Fibroblast of skin of scalp (primary cell): ENCODE measurements at regions not wholly inside any gene's neighbourhood (a gene's known extent, or its start where the extent isn't known, plus 50 kb on each side); places are given as distances from the start of the nearest gene placed in this dataset.
"Not testable (repeated sequence)": the region's sequence is repeated elsewhere in the genome, so short reads cannot be mapped to it uniquely, and the experiment has no call there.

ENCODE experiments used
- DNase-seq: peaks from one replicate; pipeline ENCODE4 v3.0.0-alpha.2; 2013

DNA sequence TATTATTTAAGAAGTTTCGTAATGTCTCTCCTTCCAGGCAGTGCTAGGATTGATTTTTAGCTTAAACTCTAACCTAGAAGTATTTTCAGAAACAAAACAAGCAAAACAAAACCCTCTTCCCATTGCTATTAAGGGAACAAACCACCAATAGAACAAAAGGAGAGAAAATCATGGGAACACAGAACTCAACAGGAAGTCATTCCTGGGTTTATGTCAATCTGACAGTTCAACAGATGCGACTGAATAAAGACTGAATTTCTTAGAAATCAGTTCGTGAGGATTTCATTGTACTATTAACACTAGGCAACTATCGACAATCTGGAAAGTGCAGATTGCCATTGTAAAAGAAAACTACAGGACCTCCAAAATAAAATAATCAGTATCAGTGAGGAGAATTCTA, 229.1 kb upstream of the SMIM31 start:
- no peak for DNase-seq

DNA sequence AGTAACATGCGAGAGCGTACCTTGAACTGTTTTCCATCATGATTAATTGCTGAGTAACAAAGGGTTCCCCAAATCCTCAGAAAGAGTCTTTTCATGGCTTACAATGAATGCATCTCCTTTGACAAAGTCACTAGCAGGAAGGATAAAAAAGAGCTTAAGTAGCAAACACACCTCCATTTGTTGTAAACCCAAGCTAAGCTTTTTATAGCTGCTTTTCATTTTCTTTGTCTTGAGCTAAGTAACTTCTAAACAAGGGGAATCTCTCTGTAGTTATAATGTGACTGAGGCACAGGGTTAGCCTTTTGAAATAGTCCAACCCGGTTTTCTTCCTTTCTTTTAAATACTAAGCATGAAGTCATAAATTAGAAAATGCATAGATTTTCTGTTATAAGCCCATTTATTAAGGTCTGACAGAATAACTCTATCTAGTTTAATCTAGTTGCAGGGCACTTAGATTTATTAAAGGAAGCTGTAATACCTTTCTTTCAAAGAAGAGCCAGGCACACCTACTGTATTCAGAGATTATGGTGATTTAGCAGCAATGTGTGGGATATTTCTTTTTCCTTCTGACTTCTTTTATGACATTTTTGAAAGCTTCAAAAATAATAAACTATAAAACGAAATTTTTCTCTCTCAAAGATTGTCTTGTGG, 226.9 kb upstream of the SMIM31 start:
- no peak for DNase-seq

DNA sequence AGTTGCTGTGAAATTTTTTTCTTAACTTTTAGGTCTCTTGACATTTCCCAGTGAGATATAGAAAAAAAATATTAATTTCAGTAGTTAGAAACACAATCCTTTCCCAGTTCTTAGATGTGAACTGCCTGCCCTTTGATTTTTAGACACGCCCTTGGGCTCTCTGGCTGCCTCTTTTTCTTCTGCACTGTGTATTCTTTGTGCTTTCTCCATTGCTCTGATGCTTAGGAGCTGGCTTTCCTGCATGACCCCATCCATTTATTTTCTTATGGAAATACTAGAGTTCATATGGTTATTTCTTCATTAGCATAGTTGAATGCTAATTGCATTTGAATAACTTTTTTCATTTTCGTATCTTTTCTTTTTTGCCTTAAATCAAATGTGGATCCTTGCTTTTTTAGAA, 224.9 kb upstream of the SMIM31 start:
- DNase-seq = no peak

DNA sequence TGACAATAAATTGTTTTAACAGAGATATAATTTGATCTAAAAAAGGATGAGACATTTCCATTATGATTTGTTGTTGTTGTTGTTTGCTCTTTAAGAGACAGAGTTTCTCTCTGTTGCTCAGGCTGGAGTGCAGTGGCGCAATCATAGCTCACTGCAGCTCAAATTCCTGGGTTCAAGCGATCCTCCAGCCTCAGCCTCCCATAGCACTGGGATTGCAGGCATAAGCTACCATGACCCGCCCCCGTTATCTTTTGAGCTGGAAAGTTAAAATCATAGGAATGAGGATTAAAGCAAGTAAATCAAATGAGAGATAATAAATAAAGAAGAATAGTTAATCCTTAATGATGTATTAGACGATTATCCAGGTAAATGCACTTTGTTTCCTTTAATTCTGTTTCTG, 224.4 kb upstream of the SMIM31 start:
- DNase-seq = no peak

DNA sequence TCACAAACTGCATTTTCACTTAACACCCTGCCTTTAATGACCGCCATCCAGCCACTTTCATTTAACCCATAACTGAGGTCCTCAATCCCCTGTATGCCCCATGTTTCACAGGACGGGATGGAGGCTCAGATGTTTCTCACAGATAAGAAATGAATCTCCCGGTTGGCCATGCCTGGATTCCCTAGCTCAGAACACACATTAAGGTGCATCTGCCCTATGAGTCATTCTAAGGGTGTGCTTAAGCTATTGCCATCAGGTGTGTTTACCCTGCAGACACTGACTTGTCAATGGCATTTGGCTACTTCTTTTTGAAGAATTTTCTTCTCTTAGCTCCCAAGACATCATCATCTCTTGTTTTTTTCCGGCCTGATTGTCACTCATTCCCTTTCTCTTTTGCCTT, 222.6 kb upstream of the SMIM31 start:
- no peak for DNase-seq

DNA sequence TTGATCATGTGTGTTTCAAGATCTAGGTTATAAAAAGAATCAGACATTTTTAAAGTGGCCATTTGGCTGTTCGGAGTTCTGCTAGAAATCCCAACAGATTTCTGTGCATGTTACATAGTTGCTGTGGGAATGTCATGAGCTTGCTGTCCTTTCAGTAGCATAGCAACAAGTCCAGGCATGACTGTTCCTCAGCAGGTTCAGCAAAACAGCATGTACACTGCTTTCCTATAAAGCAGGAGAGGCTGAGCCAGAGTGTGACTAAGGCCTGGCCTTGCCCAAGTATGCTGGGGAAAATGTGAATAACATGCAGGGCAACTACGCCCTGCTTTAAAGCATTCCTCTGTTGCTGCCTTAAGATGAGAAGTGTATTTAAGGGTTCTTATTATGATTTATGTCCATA, 217.1 kb upstream of the SMIM31 start:
- DNase-seq = peak; percentile 4

DNA sequence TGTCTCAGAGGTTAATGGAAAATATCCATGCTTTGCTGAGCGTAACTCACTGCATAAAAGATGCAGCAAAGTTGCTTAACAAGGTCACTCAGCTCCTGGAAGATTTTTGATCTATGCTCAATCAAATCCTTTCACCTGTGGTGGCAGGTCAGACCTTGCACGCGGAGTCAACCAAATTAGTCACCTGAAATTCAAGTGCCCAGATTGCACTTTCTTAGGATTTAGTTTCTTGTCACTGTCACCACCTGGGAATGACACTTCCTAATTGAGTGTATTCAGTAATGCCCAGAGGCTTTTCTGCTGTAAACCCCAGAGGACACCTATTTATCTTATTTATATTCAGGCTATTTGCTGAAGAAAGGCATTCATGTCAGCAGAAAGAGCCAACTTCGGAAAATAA, 215.8 kb upstream of the SMIM31 start:
- no peak for DNase-seq

DNA sequence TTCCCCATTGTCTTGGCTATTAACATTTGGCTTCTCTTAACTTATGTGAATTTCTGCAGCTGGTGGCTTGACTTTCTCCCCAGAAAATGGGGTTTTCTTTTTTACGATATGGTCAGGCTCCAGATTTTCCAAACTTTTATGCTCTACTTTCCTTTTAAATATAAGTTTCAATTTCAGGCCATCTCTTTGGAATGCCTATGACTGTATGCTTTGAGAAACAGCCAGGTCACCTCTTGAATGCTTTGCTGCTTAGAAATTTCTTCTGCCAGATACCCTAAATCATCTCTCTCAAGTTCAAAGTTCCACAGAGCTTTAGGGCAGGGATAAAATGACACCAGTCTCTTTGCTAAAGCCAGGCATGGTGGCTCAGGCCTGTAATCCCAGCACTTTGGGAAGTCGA, 212.9 kb upstream of the SMIM31 start:
- no peak for DNase-seq

DNA sequence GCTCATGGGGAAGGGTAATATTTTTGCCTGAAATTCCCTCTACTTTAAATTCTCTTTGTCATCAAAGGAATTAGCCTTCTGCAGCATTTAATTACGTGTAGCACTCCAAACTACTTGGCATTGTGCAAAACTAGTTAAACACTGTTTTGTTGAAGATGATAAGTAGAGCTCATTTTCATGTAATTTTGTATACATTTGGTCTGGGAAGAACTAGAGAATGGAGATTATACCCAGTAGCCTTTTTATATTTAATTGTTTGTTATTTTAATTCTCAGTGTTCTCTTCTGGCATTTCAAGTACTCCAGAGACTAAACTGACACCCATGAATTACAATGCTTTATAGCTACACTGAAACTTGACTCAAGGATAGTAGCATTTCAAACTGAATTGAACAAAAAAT, 211.5 kb upstream of the SMIM31 start:
- DNase-seq = no peak

DNA sequence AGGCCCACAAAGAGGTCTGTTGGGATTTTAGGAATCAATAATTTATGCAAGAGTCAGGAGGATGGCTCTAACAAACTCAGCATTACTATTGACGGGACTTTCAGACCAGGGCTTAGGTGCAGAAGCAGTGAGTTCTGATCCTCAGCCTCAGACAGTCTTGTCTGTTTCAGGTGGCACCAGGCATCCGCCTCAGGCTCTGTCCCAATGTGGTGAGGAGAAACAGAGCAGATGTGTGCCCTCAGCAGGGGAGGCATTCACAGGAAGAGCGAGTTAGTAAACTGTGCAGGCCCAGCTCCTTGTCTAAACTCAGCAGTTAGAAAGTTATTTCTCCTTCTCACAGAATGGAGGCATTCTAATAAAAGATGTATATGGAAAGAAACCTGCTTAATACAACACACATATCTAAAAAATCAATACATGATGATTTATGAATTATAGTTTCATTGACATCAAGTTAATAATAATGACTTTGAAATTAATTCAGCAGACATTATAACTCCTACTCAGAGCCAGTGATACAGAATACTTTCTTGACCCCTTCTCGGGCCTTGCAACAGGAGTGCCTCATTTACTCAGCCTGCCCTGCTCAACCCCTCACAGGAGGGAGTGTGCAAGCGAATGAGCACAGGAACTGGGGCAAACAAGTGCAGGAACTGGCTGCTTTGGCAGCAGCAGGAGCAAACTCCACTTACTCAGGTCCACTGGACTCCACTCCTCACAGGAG, 202.8 kb upstream of the SMIM31 start:
- DNase-seq = no peak

DNA sequence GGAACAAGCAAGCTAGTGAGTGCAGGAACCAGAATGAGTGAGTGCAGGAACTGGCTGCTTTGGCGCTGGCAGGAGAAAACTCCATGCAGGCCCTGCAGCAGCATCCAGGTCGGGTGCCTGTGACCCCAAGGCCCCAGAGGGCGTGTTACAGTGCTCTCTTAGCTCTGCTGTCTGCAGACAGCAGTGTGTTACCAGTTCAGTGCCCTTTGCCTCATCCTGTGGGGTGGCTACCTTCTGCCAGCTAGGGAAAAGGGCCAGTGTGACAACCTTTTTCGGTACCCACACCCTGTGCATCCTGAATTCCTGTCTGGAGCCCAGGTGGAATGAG, 202.3 kb upstream of the SMIM31 start:
- DNase-seq = no peak

DNA sequence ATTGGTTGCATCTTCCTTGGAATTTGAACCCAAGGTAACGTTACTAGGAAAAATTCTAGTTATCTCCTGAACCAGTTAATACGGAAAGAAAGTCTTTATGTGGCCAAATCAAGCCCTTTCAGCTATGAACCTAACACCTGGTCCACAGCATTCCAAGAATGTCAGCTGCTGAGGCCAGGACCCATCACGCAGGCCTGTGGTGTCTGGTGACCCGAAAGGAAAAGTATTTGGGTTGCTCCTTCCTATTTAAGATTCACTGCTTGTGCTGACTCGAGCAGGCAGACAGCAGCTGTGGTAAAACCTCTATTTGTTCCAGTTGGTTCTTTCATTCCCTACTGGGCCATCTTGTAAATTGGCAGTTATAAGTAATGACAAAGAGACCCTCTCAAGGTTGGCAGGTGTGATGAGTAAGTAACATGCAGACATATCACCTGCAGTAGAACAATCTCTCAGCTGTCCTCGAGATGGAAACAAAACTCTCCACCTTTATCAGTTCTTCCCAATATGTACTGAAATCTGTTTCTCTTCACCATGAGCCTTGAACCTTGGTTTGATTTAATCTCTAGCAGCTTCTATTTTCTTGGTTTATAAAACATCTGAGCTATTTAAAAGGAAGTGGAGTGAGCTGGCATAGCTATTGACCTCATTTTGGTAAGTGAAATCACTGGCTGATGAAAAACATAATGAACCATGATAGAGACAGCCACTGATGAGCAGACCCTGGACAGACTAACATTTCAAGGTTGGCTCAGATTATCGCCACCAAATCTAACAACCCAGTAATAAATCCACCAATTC, 182.1 kb upstream of the SMIM31 start:
- DNase-seq = no peak

DNA sequence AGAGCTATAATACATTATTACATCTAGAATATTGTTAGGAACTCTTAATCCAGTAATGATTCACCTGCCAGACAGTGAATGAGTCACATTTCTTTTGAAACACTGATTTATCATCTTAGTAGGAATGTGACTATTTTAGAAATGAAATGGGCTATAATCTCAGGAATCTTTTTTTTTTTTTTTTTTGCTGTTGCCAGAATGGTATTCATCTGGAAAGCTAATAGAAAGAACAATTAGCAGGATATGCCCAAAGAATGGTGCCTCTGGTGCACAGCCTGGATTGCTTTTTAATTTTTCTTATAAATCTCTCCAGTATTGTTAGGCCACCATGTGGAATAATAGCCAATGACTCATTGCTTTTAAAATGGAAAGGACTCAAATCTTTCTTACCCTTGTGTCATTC, 181.1 kb upstream of the SMIM31 start:
- no peak for DNase-seq

DNA sequence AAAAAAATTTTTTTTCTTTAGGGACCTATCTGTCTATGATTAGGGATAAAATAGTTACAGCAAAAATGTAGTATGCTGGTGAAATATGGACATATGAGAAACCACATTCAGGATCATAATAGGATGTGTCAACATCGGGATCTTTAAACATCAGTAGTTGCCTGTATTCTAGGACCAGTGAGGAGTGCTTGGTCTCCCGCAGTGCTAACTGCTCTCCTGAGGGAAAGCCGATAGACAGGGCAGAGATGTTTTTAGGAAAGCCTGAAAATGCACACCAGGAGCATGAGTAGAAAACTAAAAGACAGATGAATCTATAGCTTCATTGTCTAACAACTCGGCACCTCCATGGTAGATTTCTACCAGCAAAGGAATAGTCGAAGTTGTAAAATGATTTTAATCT, 178.1 kb upstream of the SMIM31 start:
- DNase-seq = no peak

DNA sequence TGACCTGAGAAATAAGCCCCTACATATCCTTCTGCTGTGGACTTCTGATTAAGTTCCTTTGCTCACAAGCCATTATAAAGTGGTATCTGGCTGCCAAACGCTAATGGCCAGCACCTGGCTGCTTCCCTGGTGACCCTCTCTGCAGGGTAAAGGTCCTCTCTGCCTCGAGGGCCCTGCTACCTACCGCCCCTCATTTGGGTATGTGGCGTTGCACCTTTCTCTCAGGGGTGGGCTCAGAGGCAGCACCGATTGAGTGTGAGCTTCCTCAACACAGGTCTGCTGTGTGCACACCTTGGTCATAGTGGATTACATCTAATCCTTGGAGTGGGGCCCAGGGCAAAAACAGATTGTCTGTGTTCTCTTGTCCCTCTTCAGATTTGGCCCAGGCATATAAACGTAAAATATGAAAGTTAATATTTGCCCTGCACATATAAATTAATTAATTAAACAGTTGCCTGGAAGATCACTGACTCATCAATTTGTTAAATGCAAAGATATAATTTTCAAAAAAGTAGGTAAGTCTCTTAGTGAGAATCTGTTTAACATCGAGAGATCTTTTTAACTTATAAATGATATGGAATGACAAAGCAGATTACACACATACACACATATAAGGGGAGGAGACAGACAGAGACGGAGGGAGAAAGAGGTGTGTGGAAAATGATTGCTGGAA, 174.5 kb upstream of the SMIM31 start:
- no peak for DNase-seq

DNA sequence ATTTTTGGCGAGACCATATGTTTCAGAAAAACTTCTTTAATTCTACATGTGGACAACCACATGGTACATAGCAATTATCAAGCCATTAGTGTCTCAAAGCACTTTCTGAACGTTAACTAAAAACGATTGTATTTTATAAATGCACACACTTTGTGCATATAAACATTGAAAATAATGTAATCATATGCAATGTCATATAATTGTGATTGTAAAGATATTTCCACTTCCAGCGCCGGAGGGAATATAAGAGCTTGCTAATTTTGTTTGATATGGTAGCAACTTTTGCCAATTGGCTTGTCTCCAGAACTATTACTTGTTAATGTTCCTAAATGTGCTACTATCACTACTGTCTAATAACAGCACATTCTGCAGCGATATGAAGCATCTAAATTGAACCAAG, 162.3 kb upstream of the SMIM31 start:
- DNase-seq = no peak

DNA sequence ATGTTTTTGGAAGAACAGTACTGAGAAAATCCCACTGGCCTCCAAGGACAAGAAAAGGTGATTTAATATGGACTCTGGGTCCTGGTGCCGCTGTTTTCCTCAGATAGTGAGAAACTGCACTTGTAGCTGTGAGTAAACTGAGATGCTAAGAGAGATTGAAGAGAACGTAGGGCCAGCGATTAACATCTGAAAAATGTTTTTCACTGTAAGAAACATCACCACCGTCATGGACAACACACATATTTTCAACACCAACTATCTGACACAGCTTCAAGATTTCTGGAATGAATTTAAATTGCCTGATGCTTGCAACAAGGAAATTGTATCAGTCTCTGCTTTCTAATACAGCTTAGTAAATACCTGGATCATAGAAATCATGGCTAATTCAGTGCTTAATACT, 158.2 kb upstream of the SMIM31 start:
- no peak for DNase-seq

DNA sequence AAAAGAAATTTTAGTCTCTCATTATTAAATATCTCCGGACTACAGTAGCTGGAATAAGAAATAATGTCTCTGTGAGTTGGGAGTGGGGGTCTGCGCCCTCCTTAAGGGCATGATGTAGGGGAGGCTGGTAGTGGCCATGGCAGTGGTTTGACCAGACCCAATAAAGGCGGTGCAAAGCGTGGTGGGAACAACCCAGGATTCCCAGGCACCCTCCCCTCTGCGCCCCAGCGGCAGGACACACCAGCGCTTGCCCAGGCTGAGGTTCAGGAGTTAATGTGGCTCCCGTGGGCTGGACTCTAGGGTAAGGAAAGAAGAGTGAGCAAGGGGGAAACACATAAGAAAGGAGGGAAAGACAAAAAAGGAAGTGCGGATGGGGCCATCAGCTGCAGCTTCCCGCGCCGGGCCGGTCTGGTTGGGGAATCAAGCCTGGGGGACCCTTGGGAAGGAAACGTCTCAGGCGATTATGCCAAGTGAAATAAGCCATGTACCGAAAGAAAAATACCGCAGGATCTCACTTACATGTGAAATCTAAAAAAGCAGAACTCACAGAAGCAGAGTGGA, 157.5 kb upstream of the SMIM31 start:
- no peak for DNase-seq

DNA sequence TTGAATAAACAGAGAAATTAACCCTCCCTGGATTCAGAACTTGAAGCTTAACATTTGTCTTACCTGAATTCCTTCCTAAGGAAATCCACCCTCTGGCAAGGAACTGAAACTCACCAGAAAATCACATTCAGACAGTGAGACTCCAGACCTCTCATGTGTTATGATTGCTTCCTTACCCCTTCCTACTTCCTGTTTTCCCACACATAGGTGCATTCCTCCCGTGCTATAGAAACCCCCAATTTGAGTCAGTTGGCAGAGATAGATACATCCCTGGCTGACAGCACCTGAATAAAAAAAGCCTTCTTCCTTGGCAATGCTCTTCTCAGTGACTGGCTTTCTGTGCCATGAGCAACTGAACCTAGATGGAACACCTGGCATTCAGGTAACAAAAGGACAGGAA, 157.0 kb upstream of the SMIM31 start:
- DNase-seq = no peak

DNA sequence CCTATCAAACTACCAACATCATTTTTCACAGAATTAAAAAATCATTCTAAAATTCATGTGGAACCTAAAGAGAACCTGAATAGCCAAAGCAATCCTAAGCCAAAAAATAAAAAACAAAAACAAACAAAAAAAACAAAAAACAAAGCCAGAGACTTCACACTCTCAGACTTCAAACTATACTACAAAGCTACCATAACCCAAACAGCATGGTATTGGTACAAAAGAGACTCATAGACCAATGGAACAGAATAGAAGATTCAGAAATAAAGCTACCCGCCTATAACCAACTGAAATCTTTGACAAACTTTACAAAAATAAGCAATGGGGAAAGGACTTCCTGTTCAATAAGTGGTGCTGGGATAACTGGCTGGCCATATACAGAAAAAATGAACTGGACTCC, 152.3 kb upstream of the SMIM31 start:
- DNase-seq = no peak

DNA sequence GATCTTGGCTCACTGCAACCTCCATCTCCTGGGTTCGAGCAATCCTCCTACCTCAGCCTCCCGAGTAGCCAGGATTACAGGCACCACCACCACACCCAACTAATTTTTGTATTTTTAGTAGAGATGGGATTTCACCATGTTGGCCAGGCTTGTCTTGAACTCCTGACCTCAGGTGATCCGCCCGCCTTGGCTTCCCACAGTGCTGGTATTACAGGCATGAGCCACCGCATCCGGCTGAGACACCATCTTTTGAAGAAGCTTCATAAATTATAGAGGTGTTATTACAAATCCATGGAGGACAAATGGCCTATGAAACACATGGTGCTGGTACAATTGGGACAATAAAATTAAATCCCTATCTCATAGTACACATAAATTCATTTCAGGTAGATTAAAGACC, 148.1 kb upstream of the SMIM31 start:
- DNase-seq = not testable (repeated sequence)

DNA sequence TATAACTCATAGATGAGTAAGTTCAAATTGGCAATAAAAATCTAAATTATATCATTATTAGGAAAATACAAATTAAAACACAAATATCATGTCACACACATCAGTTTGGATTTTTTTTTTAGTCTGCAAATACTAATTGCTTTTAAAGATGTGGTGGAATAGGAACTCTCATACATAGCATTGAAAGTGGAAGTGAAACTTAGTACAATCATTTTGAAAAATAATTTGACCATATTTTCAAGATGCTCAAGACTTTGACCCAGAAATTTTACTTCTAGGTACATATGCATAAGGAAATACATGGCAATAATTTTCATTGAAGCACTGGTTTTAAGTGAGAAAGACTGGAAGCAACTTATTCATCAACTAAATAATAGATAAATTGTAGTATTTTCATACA, 147.5 kb upstream of the SMIM31 start:
- no peak for DNase-seq

DNA sequence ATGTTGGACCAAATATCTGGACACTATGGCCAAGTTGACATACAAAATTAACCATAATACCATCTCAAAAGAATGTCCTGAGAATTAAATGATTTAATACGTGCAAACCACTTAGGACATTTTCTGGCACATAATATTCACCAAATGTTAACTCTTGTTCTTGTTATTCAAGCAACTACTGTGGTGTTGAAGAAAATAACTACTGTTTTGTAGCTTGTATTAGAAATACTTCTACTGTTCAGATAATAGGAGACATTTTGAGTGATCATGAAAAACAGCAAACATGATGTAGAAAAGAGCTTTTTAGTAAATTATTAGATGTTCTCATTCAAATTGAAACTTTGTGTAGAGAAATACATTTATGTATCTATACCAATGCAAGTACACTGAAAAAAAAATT, 140.7 kb upstream of the SMIM31 start:
- no peak for DNase-seq
